Sigmoid colon (tissue), 6 donors: ENCODE measurements at regions not wholly inside any gene's neighbourhood (a gene's known extent, or its start where the extent isn't known, plus 50 kb on each side); places are given as distances from the start of the nearest gene placed in this dataset.

Experiments used
- DNase-seq: peaks from one replicate; pipeline ENCODE4 v3.0.0-alpha.2; 2019
- H3K27ac ChIP-seq, 4 donors: fragments of 200-600 bp; sonication (generic); one replicate each; pipeline ENCODE4 v1.5.1; 2016 to 2019; ENCODE audit warnings: mild to moderate bottlenecking in 1 of 4
- H3K27me3 ChIP-seq, 3 donors: fragments of 200-600 bp; sonication (generic); one replicate each; pipeline ENCODE4 v1.5.1; 2019; ENCODE audit warnings: mild to moderate bottlenecking in 1 of 3
- H3K36me3 ChIP-seq, 4 donors: fragments of 200-600 bp; sonication (generic); one replicate each; pipeline ENCODE4 v1.5.1; 2016 to 2019
- H3K4me1 ChIP-seq, 4 donors: fragments of 200-600 bp; sonication (generic); one replicate each; pipeline ENCODE4 v1.5.1; 2017 to 2019
- H3K4me3 ChIP-seq, 4 donors: fragments of 200-600 bp; sonication (generic); one replicate each; pipeline ENCODE4 v1.5.1; 2017 to 2019; ENCODE audit warnings: mild to moderate bottlenecking in 2 of 4, moderate library complexity in 1 of 4
- H3K9me3 ChIP-seq, 4 donors: fragments of 200-600 bp in 3 of 4; sonication (generic) in 3 of 4; one replicate each; pipeline versions ENCODE4 v1.5.1 to v1.6.1; 2013 to 2019
- CTCF ChIP-seq, 4 experiments: fragments of 450-650 bp in 3 of 4; fragments of 200-600 bp in 1 of 4; IDR thresholded peaks; one replicate each; pipeline ENCODE4 v1.5.1; 2016 to 2019; ENCODE audit warnings: antibody characterized with exemption in 4 of 4, mild to moderate bottlenecking in 3 of 4, moderate library complexity in 2 of 4
- EP300 ChIP-seq, 4 donors: sonication (generic); formaldehyde crosslinking; IDR thresholded peaks; one replicate each; pipeline ENCODE4 v1.6.1; 2017; ENCODE audit warnings: antibody characterized with exemption in 4 of 4
- POLR2A ChIP-seq, 2 donors: fragments of 450-650 bp; IDR thresholded peaks; one replicate each; pipeline ENCODE4 v1.6.1; 2016; ENCODE audit warnings: antibody characterized with exemption in 2 of 2, mild to moderate bottlenecking in 2 of 2, moderate library complexity in 2 of 2
- POLR2AphosphoS5 ChIP-seq, 4 donors: sonication (generic); formaldehyde crosslinking; IDR thresholded peaks; one replicate each; pipeline ENCODE4 v1.6.1; 2017; ENCODE audit warnings: antibody characterized with exemption in 4 of 4
- WGBS, 2 donors: extraction: QIAGEN DNeasy Blood & Tissue Kit; methylation state at CpG; one replicate each; pipeline ENCODE4 v1.1.7; 2013; 5-methylcytosine and 5-hydroxymethylcytosine counted together
- intact Hi-C: fragments of 100-400 bp; cut with DNase I; formaldehyde crosslinking; loops from one replicate; pipeline ENCODE4 v1.15.1; 2023
- donor health status: healthy with polysubstance abuse.
- donor health status: healthy.

- Histone ChIP-seq H3K4me1 (no peaks in the 10 kb centered on the region), H3K9me3 (no peaks in the 10 kb centered on the region), H3K27me3 (peaks cover 0 to 10% (median 0%) of the 10 kb centered on the region in 3 donors), H3K27ac (no peak overlapping the region), H3K4me3 (no peak overlapping the region), H3K36me3 (no peaks in the 10 kb centered on the region)
- TF ChIP-seq POLR2AphosphoS5 (IDR thresholded peaks at IDR 0.05) (no peak), EP300 (IDR thresholded peaks at IDR 0.05) (no peak), POLR2A (IDR thresholded peaks at IDR 0.05) (no peak), CTCF (IDR thresholded peaks at IDR 0.05) (no peak)
- DNase-seq = peak; percentile 40
- intact Hi-C loops = no loop called here
- 78 to 88% methylated on average over 8 of the region's 8 CpGs for whole genome bisulfite sequencing, 2 donors
Observed at GRCh38 chr1:4110888-4111287, 210.8 kb upstream of the C1orf174 start.

GRCh38 chr1:4113897-4114296, 213.8 kb upstream of the C1orf174 start:
- Histone ChIP-seq H3K4me3 (no peak overlapping the region), H3K4me1 (no peaks in the 10 kb centered on the region), H3K27me3 (peaks cover 0 to 10% (median 0%) of the 10 kb centered on the region in 3 donors), H3K36me3 (no peaks in the 10 kb centered on the region), H3K27ac (no peak overlapping the region), H3K9me3 (no peaks in the 10 kb centered on the region)
- no peak for TF ChIP-seq POLR2AphosphoS5 (IDR thresholded peaks at IDR 0.05)
- TF ChIP-seq CTCF (IDR thresholded peaks at IDR 0.05) = no peak
- TF ChIP-seq EP300 (IDR thresholded peaks at IDR 0.05) = no peak
- DNase-seq = no peak
- WGBS, 2 donors = 76 to 89% methylated on average over 2 of the region's 2 CpGs
- intact Hi-C loops = no loop called here

- Histone ChIP-seq H3K36me3 (no peaks in the 10 kb centered on the region), H3K27me3 (no peaks in the 10 kb centered on the region), H3K4me3 (no peak overlapping the region), H3K27ac (no peak overlapping the region), H3K9me3 (no peaks in the 10 kb centered on the region), H3K4me1 (no peaks in the 10 kb centered on the region)
- TF ChIP-seq CTCF (IDR thresholded peaks at IDR 0.05) (no peak), POLR2A (IDR thresholded peaks at IDR 0.05) (no peak), EP300 (IDR thresholded peaks at IDR 0.05) (no peak), POLR2AphosphoS5 (IDR thresholded peaks at IDR 0.05) (no peak)
- DNase-seq = peak; percentile 21
- intact Hi-C loops = no loop called here
- 88 to 89% methylated on average over 18 of the region's 18 CpGs for WGBS, 2 donors
Observed at GRCh38 chr1:4115191-4115900, 215.3 kb upstream of the C1orf174 start.

DNA sequence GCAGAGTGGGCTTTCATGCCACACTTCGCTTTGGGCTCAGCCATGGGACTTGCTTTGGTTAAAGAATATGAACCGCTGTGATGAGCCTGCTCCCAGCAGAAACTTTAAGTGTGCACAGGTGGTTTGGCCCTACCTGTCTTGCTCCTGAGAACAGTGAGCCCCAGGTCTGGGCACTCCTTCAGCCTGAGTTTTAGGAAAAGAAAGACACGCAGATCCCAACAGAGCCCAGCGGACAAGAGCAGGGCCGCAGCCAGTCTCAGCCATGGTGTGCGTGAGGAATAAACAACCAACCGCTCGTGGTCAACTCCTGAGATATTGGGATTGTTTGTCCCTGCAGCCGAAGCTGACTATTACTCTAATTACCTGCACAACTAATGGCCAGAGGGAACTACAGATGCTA, 217.1 kb upstream of the C1orf174 start:
- peak; percentile 18 for DNase-seq
- no peaks in the 10 kb centered on the region for H3K4me1 ChIP-seq
- TF ChIP-seq POLR2A (IDR thresholded peaks at IDR 0.05) = no peak
- no peak for TF ChIP-seq POLR2AphosphoS5 (IDR thresholded peaks at IDR 0.05)
- TF ChIP-seq EP300 (IDR thresholded peaks at IDR 0.05) = no peak
- TF ChIP-seq CTCF (IDR thresholded peaks at IDR 0.05) = no peak
- H3K9me3 ChIP-seq = no peaks in the 10 kb centered on the region
- H3K36me3 ChIP-seq = no peaks in the 10 kb centered on the region
- intact Hi-C loops = no loop called here
- no peak overlapping the region for H3K4me3 ChIP-seq
- no peaks in the 10 kb centered on the region for H3K27me3 ChIP-seq
- no peak overlapping the region for H3K27ac ChIP-seq
- 93 to 94% methylated on average over 9 of the region's 9 CpGs for WGBS, 2 donors
